SK-N-MC (cell line): ENCODE measurements at regions not wholly inside any gene's neighbourhood (a gene's known extent, or its start where the extent isn't known, plus 50 kb on each side); places are given as distances from the start of the nearest gene placed in this dataset.

Source experiments
- EZH2 ChIP-seq: fragments of 200-600 bp; sonication (generic); IDR thresholded peaks from one replicate; pipeline ENCODE4 v1.6.1; 2017; ENCODE audit warnings: antibody characterized with exemption
- FOXP2 ChIP-seq: optimal IDR thresholded peaks from 2 replicates; pipeline ENCODE3; 2011; ENCODE audit warnings: mild to moderate bottlenecking, moderate library complexity; ENCODE audit not compliant: insufficient read depth; ENCODE audit errors: extremely low read length, control extremely low read depth
- POLR2AphosphoS5 ChIP-seq: IDR thresholded peaks from 2 replicates; pipeline ENCODE4 v1.6.1; 2012; ENCODE audit warnings: mild to moderate bottlenecking, low read depth, low read length, borderline replicate concordance

- no peak for TF ChIP-seq EZH2
- no peak for TF ChIP-seq POLR2AphosphoS5
- no peak for TF ChIP-seq FOXP2
Measured at GRCh38 chr17:13753154-13753553, 151.4 kb upstream of the HS3ST3A1 start.
